Neuronal stem cell (in vitro differentiated cells): ENCODE measurements at regions not wholly inside any gene's neighbourhood (a gene's known extent, or its start where the extent isn't known, plus 50 kb on each side); places are given as distances from the start of the nearest gene placed in this dataset.

Source experiments
- DNase-seq: peaks from one replicate; pipeline ENCODE4 v3.0.0-alpha.2; 2013; ENCODE audit warnings: low spot score
- H2AFZ ChIP-seq: one replicate; pipeline ENCODE4 v1.6.1; 2013; ENCODE audit warnings: mild to moderate bottlenecking, low read length, inconsistent platforms
- H2AK5ac ChIP-seq: 2 replicates; pipeline ENCODE4 v1.6.1; 2013; ENCODE audit warnings: low read depth, mild to moderate bottlenecking, inconsistent platforms, low read length, moderate library complexity, mixed read lengths
- H2BK120ac ChIP-seq: 2 replicates; pipeline ENCODE4 v1.6.1; 2013; ENCODE audit warnings: low read depth, mild to moderate bottlenecking, inconsistent platforms, low read length, moderate library complexity, mixed read lengths
- H2BK12ac ChIP-seq: one replicate; pipeline ENCODE4 v1.6.1; 2013; ENCODE audit warnings: low read length, inconsistent platforms
- H2BK15ac ChIP-seq: 2 replicates; pipeline ENCODE4 v1.6.1; 2013; ENCODE audit warnings: mild to moderate bottlenecking, low read length, inconsistent platforms, mixed read lengths
- H2BK5ac ChIP-seq: one replicate; pipeline ENCODE4 v1.6.1; 2013; ENCODE audit warnings: inconsistent platforms, mild to moderate bottlenecking, low read length, moderate library complexity
- H3K14ac ChIP-seq: one replicate; pipeline ENCODE4 v1.6.1; 2013; ENCODE audit warnings: low read length, inconsistent platforms
- H3K18ac ChIP-seq: 2 replicates; pipeline ENCODE4 v1.6.1; 2013; ENCODE audit warnings: low read length, inconsistent platforms
- H3K23ac ChIP-seq: 2 replicates; pipeline ENCODE4 v1.6.1; 2013; ENCODE audit warnings: low read depth, mild to moderate bottlenecking, mixed read lengths, low read length, inconsistent platforms; ENCODE audit not compliant: poor library complexity
- H3K27ac ChIP-seq: replicated peaks from 3 replicates; pipeline ENCODE4 v1.5.1; 2013; ENCODE audit warnings: low read length, inconsistent platforms
- H3K27me3 ChIP-seq, 3 experiments: 2 replicates each; pipeline ENCODE4 v1.6.1; 2013; ENCODE audit warnings: low read length in 3 of 3, mild to moderate bottlenecking in 2 of 3, inconsistent platforms in 1 of 3, low read depth in 1 of 3, mixed read lengths in 1 of 3, moderate library complexity in 1 of 3; ENCODE audit not compliant: control insufficient read depth in 3 of 3, insufficient read depth in 3 of 3
- H3K36me3 ChIP-seq, 2 donors: replicated peaks in 1 of 2; 2 replicates each; pipeline ENCODE4 v1.6.1; 2013; ENCODE audit warnings: low read length in 2 of 2; ENCODE audit not compliant: control insufficient read depth in 2 of 2, insufficient read depth in 2 of 2
- H3K4ac ChIP-seq: 2 replicates; pipeline ENCODE4 v1.6.1; 2013; ENCODE audit warnings: inconsistent platforms, mild to moderate bottlenecking, low read length, moderate library complexity
- H3K4me1 ChIP-seq, 2 donors: 1 replicate in 1 of 2; 2 replicates in 1 of 2; pipeline ENCODE4 v1.6.1; 2013; ENCODE audit warnings: low read length in 2 of 2, low read depth in 1 of 2; ENCODE audit not compliant: control insufficient read depth in 2 of 2, insufficient read depth in 1 of 2
- H3K4me2 ChIP-seq: one replicate; pipeline ENCODE4 v1.6.1; 2013; ENCODE audit warnings: mild to moderate bottlenecking, low read length, inconsistent platforms; ENCODE audit not compliant: insufficient read depth, poor library complexity, severe bottlenecking
- H3K4me3 ChIP-seq, 2 donors: 2 replicates each; pipeline ENCODE4 v1.5.1; 2013; ENCODE audit warnings: low read length in 2 of 2, mild to moderate bottlenecking in 2 of 2, inconsistent platforms in 1 of 2, moderate library complexity in 1 of 2
- H3K79me1 ChIP-seq: one replicate; pipeline ENCODE4 v1.6.1; 2013; ENCODE audit warnings: low read depth, mild to moderate bottlenecking, inconsistent platforms, low read length, moderate library complexity
- H3K9ac ChIP-seq: one replicate; pipeline ENCODE4 v1.6.1; 2013; ENCODE audit warnings: mild to moderate bottlenecking, low read depth, low read length, inconsistent platforms; ENCODE audit not compliant: poor library complexity
- H3K9me3 ChIP-seq, 2 donors: replicated peaks in 1 of 2; 2 replicates each; pipeline versions ENCODE3 to v1.6.1; 2013; ENCODE audit warnings: low read length in 2 of 2, mild to moderate bottlenecking in 2 of 2, inconsistent platforms in 1 of 2, low read depth in 1 of 2, mixed read lengths in 1 of 2, moderate library complexity in 1 of 2; ENCODE audit not compliant: control insufficient read depth in 2 of 2, insufficient read depth in 1 of 2
- H4K8ac ChIP-seq: one replicate; pipeline ENCODE4 v1.6.1; 2013; ENCODE audit warnings: low read depth, mild to moderate bottlenecking, inconsistent platforms, low read length, moderate library complexity
- H4K91ac ChIP-seq: one replicate; pipeline ENCODE4 v1.6.1; 2013; ENCODE audit warnings: low read length, low read depth, mild to moderate bottlenecking, inconsistent platforms; ENCODE audit not compliant: poor library complexity
- WGBS, 2 donors: extraction: QIAGEN DNeasy Blood & Tissue Kit; methylation state at CpG; one replicate each; pipeline ENCODE4 v1.1.7; 2013; ENCODE audit warnings: missing lambda C conversion rate in 2 of 2, mixed read lengths in 1 of 2; ENCODE audit not compliant: insufficient read length in 2 of 2, insufficient replicate concordance in 1 of 2; ENCODE audit errors: extremely low coverage in 2 of 2; 5-methylcytosine and 5-hydroxymethylcytosine counted together

- no peaks in the 10 kb centered on the region for H3K27me3 ChIP-seq
- no peak overlapping the region for H2AFZ ChIP-seq
- H3K36me3 ChIP-seq: no peaks in the 10 kb centered on the region
- no peak overlapping the region for H3K9ac ChIP-seq
- no peak overlapping the region for H3K23ac ChIP-seq
- H4K8ac ChIP-seq: no peak overlapping the region
- H3K27ac ChIP-seq: no peak overlapping the region
- H3K4me3 ChIP-seq: no peak overlapping the region
- no peaks in the 10 kb centered on the region for H3K79me1 ChIP-seq
- no peak overlapping the region for H3K4ac ChIP-seq
- H2BK15ac ChIP-seq: no peak overlapping the region
- DNase-seq: no peak
- no CpG with 5 or more reads among the region's 6 CpGs for WGBS, 2 donors
- no peak overlapping the region for H4K91ac ChIP-seq
- H3K4me1 ChIP-seq: no peaks in the 10 kb centered on the region
- H2BK5ac ChIP-seq: no peak overlapping the region
- H3K18ac ChIP-seq: no peak overlapping the region
- H2AK5ac ChIP-seq: no peak overlapping the region
- H2BK120ac ChIP-seq: no peak overlapping the region
- no peaks in the 10 kb centered on the region for H3K9me3 ChIP-seq
- H3K14ac ChIP-seq: no peak overlapping the region
- H2BK12ac ChIP-seq: no peak overlapping the region
- H3K4me2 ChIP-seq: no peak overlapping the region
Observed at GRCh38 chr12:91320999-91321398, 138.4 kb upstream of the DCN start.

GRCh38 chr12:91319071-91319760 is 136.6 kb upstream of the DCN start:
- Histone ChIP-seq H2AFZ (no peak overlapping the region), H2BK120ac (no peak overlapping the region), H3K4me2 (no peak overlapping the region), H3K4me1 (no peaks in the 10 kb centered on the region), H2BK15ac (no peak overlapping the region), H3K79me1 (no peaks in the 10 kb centered on the region), H3K4me3 (no peak overlapping the region), H3K23ac (no peak overlapping the region), H2AK5ac (no peak overlapping the region), H3K18ac (no peak overlapping the region), H3K27ac (no peak overlapping the region), H4K8ac (no peak overlapping the region), H4K91ac (no peak overlapping the region), H3K9ac (no peak overlapping the region), H2BK5ac (no peak overlapping the region), H3K14ac (no peak overlapping the region), H3K36me3 (no peaks in the 10 kb centered on the region), H2BK12ac (no peak overlapping the region), H3K27me3 (no peaks in the 10 kb centered on the region), H3K4ac (no peak overlapping the region), H3K9me3 (no peaks in the 10 kb centered on the region)
- no peak for DNase-seq
- WGBS, 2 donors: no CpG with 5 or more reads among the region's 2 CpGs

- H4K91ac ChIP-seq: no peak overlapping the region
- H3K79me1 ChIP-seq: no peaks in the 10 kb centered on the region
- no peak overlapping the region for H3K23ac ChIP-seq
- H2BK120ac ChIP-seq: no peak overlapping the region
- no peak overlapping the region for H2AK5ac ChIP-seq
- no peaks in the 10 kb centered on the region for H3K9me3 ChIP-seq
- no peak for DNase-seq
- H2BK5ac ChIP-seq: no peak overlapping the region
- H3K4me3 ChIP-seq: no peak overlapping the region
- no peak overlapping the region for H3K4ac ChIP-seq
- H3K27ac ChIP-seq: no peak overlapping the region
- no peak overlapping the region for H4K8ac ChIP-seq
- no peaks in the 10 kb centered on the region for H3K36me3 ChIP-seq
- H2BK12ac ChIP-seq: no peak overlapping the region
- no CpG with 5 or more reads among the region's 3 CpGs for WGBS, 2 donors
- H3K14ac ChIP-seq: no peak overlapping the region
- H3K4me2 ChIP-seq: no peak overlapping the region
- H3K9ac ChIP-seq: no peak overlapping the region
- H3K27me3 ChIP-seq: no peaks in the 10 kb centered on the region
- H3K4me1 ChIP-seq: no peaks in the 10 kb centered on the region
- no peak overlapping the region for H3K18ac ChIP-seq
- H2AFZ ChIP-seq: no peak overlapping the region
- H2BK15ac ChIP-seq: no peak overlapping the region
Observed at GRCh38 chr12:91317306-91317705, 134.7 kb upstream of the DCN start.

GRCh38 chr12:91316907-91317269 is 134.3 kb upstream of the DCN start:
- H3K79me1 ChIP-seq: no peaks in the 10 kb centered on the region
- H2BK12ac ChIP-seq: no peak overlapping the region
- no peaks in the 10 kb centered on the region for H3K27me3 ChIP-seq
- H4K91ac ChIP-seq: no peak overlapping the region
- no peak overlapping the region for H3K9ac ChIP-seq
- no peak overlapping the region for H3K4me3 ChIP-seq
- H3K4me2 ChIP-seq: no peak overlapping the region
- no peak overlapping the region for H3K14ac ChIP-seq
- no peaks in the 10 kb centered on the region for H3K36me3 ChIP-seq
- H4K8ac ChIP-seq: no peak overlapping the region
- H2BK5ac ChIP-seq: no peak overlapping the region
- H2BK15ac ChIP-seq: no peak overlapping the region
- DNase-seq: no peak
- H2BK120ac ChIP-seq: no peak overlapping the region
- WGBS, 2 donors: no CpG with 5 or more reads among the region's 2 CpGs
- no peak overlapping the region for H2AK5ac ChIP-seq
- H2AFZ ChIP-seq: no peak overlapping the region
- no peaks in the 10 kb centered on the region for H3K9me3 ChIP-seq
- H3K27ac ChIP-seq: no peak overlapping the region
- H3K4me1 ChIP-seq: no peaks in the 10 kb centered on the region
- no peak overlapping the region for H3K18ac ChIP-seq
- no peak overlapping the region for H3K23ac ChIP-seq
- H3K4ac ChIP-seq: no peak overlapping the region
